IPS DF 6.9 (cell line): ENCODE measurements at regions not wholly inside any gene's neighbourhood (a gene's known extent, or its start where the extent isn't known, plus 50 kb on each side); places are given as distances from the start of the nearest gene placed in this dataset.

ENCODE experiments used
- DNase-seq: peaks from one replicate; pipeline ENCODE4 v3.0.0-alpha.2; 2013; ENCODE audit warnings: low read depth, low spot score
- H3K27ac ChIP-seq: one replicate; pipeline ENCODE4 v1.5.1; 2013; ENCODE audit warnings: low read length, control low read depth
- H3K27me3 ChIP-seq: 2 replicates; pipeline ENCODE4 v1.6.1; 2013; ENCODE audit warnings: mild to moderate bottlenecking, low read length; ENCODE audit not compliant: control insufficient read depth, insufficient read depth
- H3K36me3 ChIP-seq: 2 replicates; pipeline ENCODE4 v1.6.1; 2013; ENCODE audit warnings: low read length; ENCODE audit not compliant: control insufficient read depth, insufficient read depth
- H3K4me1 ChIP-seq: 2 replicates; pipeline ENCODE4 v1.6.1; 2013; ENCODE audit warnings: low read length; ENCODE audit not compliant: control insufficient read depth, insufficient read depth
- H3K4me3 ChIP-seq: 2 replicates; pipeline ENCODE4 v1.5.1; 2013; ENCODE audit warnings: mild to moderate bottlenecking, low read length
- H3K9me3 ChIP-seq: 2 replicates; pipeline ENCODE4 v1.6.1; 2013; ENCODE audit warnings: low read length, inconsistent platforms; ENCODE audit not compliant: control insufficient read depth, insufficient read depth
- WGBS: extraction: QIAGEN DNeasy Blood & Tissue Kit; methylation state at CpG from one replicate; pipeline ENCODE4 v1.1.7; 2013; ENCODE audit warnings: mixed read lengths, missing lambda C conversion rate; ENCODE audit not compliant: insufficient read length, insufficient coverage; 5-methylcytosine and 5-hydroxymethylcytosine counted together

DNA sequence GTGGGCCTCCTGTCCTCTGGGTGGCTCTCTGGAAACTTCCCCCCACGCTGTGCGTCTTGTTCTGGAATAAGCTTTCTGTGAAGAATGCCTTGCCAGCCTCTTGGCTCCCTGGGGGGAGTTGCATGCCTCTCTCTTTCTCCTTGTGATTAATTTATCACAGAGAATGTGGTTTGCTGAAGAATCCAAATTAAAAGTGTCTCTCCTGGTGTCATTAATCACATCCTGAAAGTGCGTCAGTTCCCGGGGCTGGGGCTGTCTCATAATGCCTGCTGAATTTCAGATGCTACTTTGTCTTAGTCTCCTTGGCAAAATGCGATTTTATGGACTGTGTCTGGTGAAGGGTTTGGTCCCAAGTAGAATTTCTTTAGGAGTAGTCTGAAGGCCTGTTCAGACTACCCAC is 787.7 kb upstream of the TMEM132C start:
- H3K27ac ChIP-seq: no peak overlapping the region
- no CpG with 5 or more reads among the region's 5 CpGs for WGBS
- no peak overlapping the region for H3K4me3 ChIP-seq
- no peaks in the 10 kb centered on the region for H3K36me3 ChIP-seq
- peaks cover 2% of the 10 kb centered on the region; the same call in 1 of the 2 replicates for H3K9me3 ChIP-seq
- H3K4me1 ChIP-seq: no peaks in the 10 kb centered on the region
- no peak for DNase-seq
- H3K27me3 ChIP-seq: no peaks in the 10 kb centered on the region

DNA sequence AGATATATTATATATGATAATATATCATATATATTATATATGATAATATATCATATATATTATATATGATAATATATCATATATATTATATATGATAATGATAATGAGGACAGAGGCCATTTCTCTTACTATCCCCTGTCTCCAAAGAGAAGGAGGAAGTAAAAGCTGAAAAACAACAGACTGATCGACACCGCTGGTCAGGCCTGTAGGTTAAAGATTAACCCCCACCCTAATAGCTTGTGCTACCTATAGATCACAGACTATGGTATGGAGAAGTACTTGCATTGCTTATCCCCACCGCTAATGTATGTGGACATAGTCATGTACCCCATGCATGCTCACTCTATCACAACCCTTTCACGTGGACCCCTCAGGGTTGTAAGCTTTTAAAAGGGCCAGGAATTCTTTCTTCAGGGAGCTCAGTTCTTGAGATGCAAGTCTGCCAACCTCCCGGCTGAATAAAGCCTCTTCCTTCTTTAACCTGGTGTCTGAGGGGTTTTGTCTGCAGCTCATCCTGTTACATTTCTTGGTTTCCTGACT is 786.1 kb upstream of the TMEM132C start:
- H3K27me3 ChIP-seq: no peaks in the 10 kb centered on the region
- H3K4me3 ChIP-seq: no peak overlapping the region
- H3K36me3 ChIP-seq: no peaks in the 10 kb centered on the region
- no CpG with 5 or more reads among the region's 5 CpGs for WGBS
- peaks cover 2% of the 10 kb centered on the region; the same call in 1 of the 2 replicates for H3K9me3 ChIP-seq
- no peak for DNase-seq
- H3K27ac ChIP-seq: no peak overlapping the region
- H3K4me1 ChIP-seq: no peaks in the 10 kb centered on the region

DNA sequence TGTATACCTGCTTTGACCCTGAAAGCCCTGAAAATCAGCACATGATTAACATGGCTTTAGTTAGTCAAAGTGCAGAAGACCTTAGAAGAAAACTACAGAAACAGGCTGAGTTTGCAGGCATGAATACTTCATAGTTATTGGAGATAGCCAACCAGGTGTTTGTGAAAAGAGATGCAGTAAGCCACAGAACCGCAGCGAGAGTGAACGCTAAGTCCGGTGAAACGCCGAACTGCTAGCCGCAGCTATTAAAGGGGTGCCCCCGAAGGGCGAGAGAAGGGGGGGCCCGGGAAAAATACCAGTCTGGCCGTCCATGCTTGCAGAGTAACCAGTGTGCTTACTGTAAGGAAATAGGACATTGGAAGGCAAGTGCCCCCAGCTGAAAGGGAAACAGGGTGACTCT is 784.0 kb upstream of the TMEM132C start:
- H3K36me3 ChIP-seq: no peaks in the 10 kb centered on the region

DNA sequence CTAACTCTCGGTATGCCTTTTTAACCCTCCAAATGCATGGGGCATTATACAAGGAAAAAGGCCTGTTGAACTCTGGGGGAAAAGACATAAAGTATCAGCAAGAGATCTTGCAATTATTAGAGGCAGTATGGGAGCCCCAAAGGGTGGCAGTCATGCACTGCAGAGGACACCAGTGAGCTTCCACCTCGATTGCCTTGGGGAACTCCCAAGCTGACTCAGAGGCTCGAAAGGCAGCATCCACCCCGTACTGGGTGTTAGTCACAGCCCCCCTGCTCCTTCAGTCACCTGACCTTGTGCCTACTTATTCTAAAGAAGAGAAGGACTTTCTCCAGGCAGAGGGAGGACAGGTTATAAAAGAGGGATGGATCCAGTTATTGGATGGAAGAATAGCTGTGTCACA is 781.4 kb upstream of the TMEM132C start:
- no peaks in the 10 kb centered on the region for H3K27me3 ChIP-seq
- H3K9me3 ChIP-seq: peaks cover 3% of the 10 kb centered on the region
- H3K36me3 ChIP-seq: no peaks in the 10 kb centered on the region
- no peak overlapping the region for H3K27ac ChIP-seq
- no peak for DNase-seq
- WGBS: no CpG with 5 or more reads among the region's 4 CpGs
- H3K4me3 ChIP-seq: no peak overlapping the region
- H3K4me1 ChIP-seq: no peaks in the 10 kb centered on the region

More for the DNA sequence above, 784.0 kb upstream of the TMEM132C start:
- Histone ChIP-seq H3K4me1 (no peaks in the 10 kb centered on the region), H3K9me3 (peaks cover 2% of the 10 kb centered on the region; the same call in 1 of the 2 replicates), H3K4me3 (no peak overlapping the region), H3K27ac (no peak overlapping the region), H3K27me3 (no peaks in the 10 kb centered on the region)
- WGBS: no CpG with 5 or more reads among the region's 11 CpGs
- DNase-seq: no peak

DNA sequence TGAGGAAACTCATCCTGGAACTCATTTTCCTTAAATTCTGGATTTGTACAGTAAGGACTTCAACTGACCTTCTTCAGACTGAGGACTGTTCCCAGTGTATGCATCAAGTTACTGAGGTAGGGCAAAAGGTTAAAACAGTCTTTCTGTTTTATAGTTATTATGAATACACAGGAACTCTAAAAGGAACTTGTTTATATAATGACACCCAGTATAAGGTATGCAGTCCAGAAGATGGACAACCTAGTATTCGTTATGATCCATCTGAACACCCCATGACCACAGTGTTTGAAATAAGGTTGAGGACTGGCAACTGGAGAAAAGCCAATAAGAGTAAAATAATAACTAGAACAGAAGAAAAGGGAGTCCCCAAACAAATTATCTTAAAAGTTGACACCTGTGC is 779.9 kb upstream of the TMEM132C start:
- Histone ChIP-seq H3K36me3 (no peaks in the 10 kb centered on the region), H3K27ac (no peak overlapping the region)
- no CpG with 5 or more reads among the region's 1 CpG for WGBS

DNA sequence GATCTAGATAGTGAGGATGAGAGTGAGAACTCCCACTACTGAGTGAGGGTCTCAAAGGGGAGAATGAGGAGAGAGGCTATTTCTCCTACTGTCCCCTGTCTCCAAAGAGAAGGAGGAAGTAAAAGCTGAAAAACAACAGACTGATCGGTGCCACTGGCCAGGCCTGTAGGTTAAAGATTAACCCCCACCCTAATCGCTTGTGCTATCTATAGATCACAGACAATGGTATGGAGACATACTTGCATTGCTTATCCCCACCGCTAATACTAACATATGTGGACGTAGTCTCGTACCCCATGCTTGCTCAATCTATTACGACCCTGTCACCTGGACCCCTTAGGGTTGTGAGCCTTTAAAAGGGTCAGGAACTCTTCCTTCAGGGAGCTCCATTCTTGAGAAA is 777.9 kb upstream of the TMEM132C start:
- no peaks in the 10 kb centered on the region for H3K27me3 ChIP-seq
- H3K4me3 ChIP-seq: no peak overlapping the region
- H3K36me3 ChIP-seq: no peaks in the 10 kb centered on the region
- H3K27ac ChIP-seq: no peak overlapping the region
- H3K4me1 ChIP-seq: no peaks in the 10 kb centered on the region
- no CpG with 5 or more reads among the region's 6 CpGs for WGBS
- DNase-seq: no peak
- peaks cover 2% of the 10 kb centered on the region; the same call in 1 of the 2 replicates for H3K9me3 ChIP-seq

More for the DNA sequence above, 779.9 kb upstream of the TMEM132C start:
- Histone ChIP-seq H3K9me3 (peaks cover 2% of the 10 kb centered on the region; the same call in 1 of the 2 replicates), H3K27me3 (no peaks in the 10 kb centered on the region), H3K4me1 (no peaks in the 10 kb centered on the region), H3K4me3 (no peak overlapping the region)
- no peak for DNase-seq

DNA sequence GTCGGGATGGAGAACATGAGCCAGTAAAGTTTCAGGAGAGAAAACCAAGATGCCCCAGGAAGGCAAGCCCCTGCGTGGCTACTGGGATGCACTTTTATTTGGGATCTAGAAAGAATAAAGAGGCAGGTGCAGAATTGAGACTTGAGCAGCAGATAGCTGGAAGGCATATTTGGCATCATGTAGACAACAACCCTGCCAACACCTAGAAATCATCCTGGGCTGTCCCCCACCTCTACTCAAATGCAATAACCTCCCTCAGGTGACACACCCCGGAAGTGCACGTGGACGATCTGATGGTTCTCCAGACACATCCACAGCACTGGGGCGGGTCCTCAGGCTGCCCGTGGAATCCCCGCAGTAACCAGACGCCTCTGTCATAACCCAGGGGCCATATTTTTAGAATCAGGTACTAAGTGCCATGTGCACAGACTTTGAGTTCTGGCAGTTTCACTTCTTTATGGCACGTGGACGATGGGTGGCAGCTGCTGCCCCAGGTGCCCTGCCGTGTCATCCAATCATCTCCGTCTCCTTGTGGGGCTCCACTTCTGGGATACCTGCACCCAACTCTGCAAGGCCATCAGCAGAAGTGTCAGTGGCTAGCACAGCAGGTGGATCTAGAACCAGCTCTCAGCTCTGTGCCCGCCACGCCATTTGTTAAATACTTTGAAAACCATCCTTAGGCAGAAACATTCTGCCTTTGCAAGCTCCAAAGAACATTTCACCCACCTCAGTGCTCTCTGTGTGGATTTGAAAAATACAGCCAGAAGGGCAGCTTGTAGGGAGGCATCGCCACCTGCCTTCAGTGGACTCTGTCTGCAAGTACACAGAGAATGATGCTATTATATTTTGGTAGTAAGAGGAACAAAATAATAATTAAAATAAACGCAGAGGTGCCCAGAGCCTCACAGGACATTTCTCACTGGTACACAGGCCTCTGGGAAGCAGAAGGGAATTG is 771.7 kb upstream of the TMEM132C start:
- no peak for DNase-seq
- Histone ChIP-seq H3K4me1 (no peaks in the 10 kb centered on the region), H3K27me3 (no peaks in the 10 kb centered on the region), H3K9me3 (no peaks in the 10 kb centered on the region), H3K27ac (no peak overlapping the region), H3K4me3 (no peak overlapping the region), H3K36me3 (no peaks in the 10 kb centered on the region)
- whole genome bisulfite sequencing: no CpG with 5 or more reads among the region's 17 CpGs

DNA sequence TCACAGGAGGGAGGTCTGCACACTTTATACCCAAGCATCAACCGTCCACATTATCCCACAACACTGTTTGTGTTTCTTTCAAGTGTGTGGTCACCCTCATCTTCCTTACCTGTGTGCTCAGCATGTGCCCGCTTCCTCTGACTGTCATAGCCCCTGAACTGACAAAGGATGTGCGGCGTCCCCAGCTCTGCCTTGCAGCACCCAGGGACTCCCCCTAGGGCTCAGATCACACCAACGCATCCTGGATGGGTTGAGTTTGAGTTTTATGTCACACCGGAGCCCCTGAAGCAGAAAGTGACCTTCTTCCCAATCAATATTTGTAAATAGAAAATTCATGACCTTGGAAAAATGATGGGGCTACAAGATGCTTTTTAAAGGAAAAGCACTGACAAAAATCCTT is 770.7 kb upstream of the TMEM132C start:
- no CpG with 5 or more reads among the region's 6 CpGs for WGBS
- no peak for DNase-seq
- H3K4me1 ChIP-seq: no peaks in the 10 kb centered on the region

DNA sequence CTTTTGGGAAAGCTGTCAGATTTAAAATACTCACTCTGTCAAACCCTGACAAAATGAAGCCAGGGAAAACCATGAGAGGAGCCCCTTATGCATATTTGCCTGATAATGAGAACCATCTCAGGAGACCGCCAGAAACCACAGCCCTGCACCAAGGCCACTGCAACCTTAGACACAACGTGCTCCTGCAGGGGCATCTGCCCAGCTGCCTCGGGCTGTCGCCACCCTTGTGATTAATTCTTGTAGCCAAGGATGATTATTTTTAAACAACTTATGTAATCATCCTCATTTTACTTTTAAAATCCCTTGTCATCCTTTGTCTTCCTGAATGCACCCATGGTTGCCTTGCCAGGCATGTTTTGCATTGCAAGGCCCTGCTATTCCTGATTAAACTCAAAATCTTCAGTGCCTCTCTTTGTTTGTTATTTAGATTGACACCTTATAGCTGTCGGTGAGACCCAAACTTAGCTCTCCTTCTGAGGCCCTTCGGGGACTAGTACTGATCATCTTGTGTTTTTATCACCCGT is 766.4 kb upstream of the TMEM132C start:
- H3K27me3 ChIP-seq: no peaks in the 10 kb centered on the region
- WGBS: no CpG with 5 or more reads among the region's 7 CpGs
- no peaks in the 10 kb centered on the region for H3K4me1 ChIP-seq
- no peak overlapping the region for H3K4me3 ChIP-seq
- H3K27ac ChIP-seq: no peak overlapping the region
- DNase-seq: no peak
- no peaks in the 10 kb centered on the region for H3K36me3 ChIP-seq
- no peaks in the 10 kb centered on the region for H3K9me3 ChIP-seq

More for the DNA sequence above, 770.7 kb upstream of the TMEM132C start:
- H3K9me3 ChIP-seq: no peaks in the 10 kb centered on the region
- H3K36me3 ChIP-seq: no peaks in the 10 kb centered on the region
- H3K4me3 ChIP-seq: no peak overlapping the region
- H3K27ac ChIP-seq: no peak overlapping the region
- H3K27me3 ChIP-seq: no peaks in the 10 kb centered on the region

DNA sequence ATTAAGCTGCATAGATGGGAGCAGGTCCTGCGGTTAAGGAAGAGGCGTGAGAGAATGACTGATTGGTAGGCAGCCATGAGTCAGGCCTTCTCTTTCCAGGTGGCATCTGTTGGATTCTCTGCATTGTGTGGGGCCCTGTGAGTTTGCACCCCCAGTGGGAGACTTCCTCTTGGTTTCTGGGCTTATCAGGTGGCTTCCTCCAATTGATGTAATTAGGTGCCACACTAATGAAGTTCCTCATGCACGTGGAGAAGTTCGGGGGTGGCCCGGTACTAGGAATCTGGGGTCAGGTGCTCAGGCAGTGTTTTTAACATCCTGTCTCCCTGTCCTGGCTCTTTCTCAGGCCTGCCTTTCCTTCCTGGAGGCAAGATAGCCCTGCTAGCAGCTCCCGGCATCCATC is 765.1 kb upstream of the TMEM132C start:
- H3K27ac ChIP-seq: no peak overlapping the region
- WGBS: no CpG with 5 or more reads among the region's 6 CpGs
- DNase-seq: no peak
- no peak overlapping the region for H3K4me3 ChIP-seq
- H3K27me3 ChIP-seq: no peaks in the 10 kb centered on the region
- H3K4me1 ChIP-seq: no peaks in the 10 kb centered on the region
- H3K9me3 ChIP-seq: no peaks in the 10 kb centered on the region
- H3K36me3 ChIP-seq: no peaks in the 10 kb centered on the region
